SK-N-SH (cell line): ENCODE measurements at regions not wholly inside any gene's neighbourhood (a gene's known extent, or its start where the extent isn't known, plus 50 kb on each side); places are given as distances from the start of the nearest gene placed in this dataset.
"Not testable (repeated sequence)": the region's sequence is repeated elsewhere in the genome, so short reads cannot be mapped to it uniquely, and the experiment has no call there.

Experiments used
- CTCF ChIA-PET: fragments of 300-600, 350-600 bp; formaldehyde crosslinking; extraction: SDS; loops from one replicate; lab custom pipeline; 2021; lab: Yijun Ruan, JAX
- POLR2A ChIA-PET: fragments of 350-600 bp; sonication (Branson Sonifier 250); formaldehyde crosslinking; extraction: SDS; loops from one replicate; lab custom pipeline; 2020; ENCODE audit warnings: antibody characterized with exemption, inconsistent platforms; lab: Yijun Ruan, JAX
- DNase-seq: peaks from one replicate; pipeline ENCODE4 v3.0.0; 2012
- H2AFZ ChIP-seq: fragments of 200-600 bp; sonication (generic); 2 replicates; pipeline ENCODE4 v1.8.1; 2016; ENCODE audit warnings: antibody characterized with exemption, mild to moderate bottlenecking, low read depth
- H3F3A ChIP-seq: fragments of 200-600 bp; sonication (generic); replicated peaks from 2 replicates; pipeline ENCODE3; 2016; ENCODE audit warnings: antibody characterized with exemption, mild to moderate bottlenecking; ENCODE audit not compliant: insufficient read depth
- H3K27ac ChIP-seq, 2 experiments: fragments of 200-500 bp in 1 of 2; fragments of 200-600 bp in 1 of 2; sonication (Bioruptor generic) in 1 of 2; sonication (generic), shearing (Covaris generic) in 1 of 2; 2 replicates each; pipeline versions ENCODE4 v1.5.1 to v1.6.1; 2014 to 2016; ENCODE audit warnings: low read depth in 2 of 2, inconsistent platforms in 1 of 2, low read length in 1 of 2, mild to moderate bottlenecking in 1 of 2, mixed read lengths in 1 of 2
- H3K27me3 ChIP-seq: fragments of 200-600 bp; sonication (generic), shearing (Covaris generic); 2 replicates; pipeline ENCODE4 v1.6.1; 2016; ENCODE audit warnings: mixed run types; ENCODE audit not compliant: insufficient read depth
- H3K36me3 ChIP-seq, 2 experiments: fragments of 200-500 bp in 1 of 2; fragments of 200-600 bp in 1 of 2; sonication (Bioruptor generic) in 1 of 2; sonication (generic) in 1 of 2; replicated peaks in 1 of 2; 2 replicates each; pipeline versions ENCODE3 to v1.5.1; 2014 to 2016; ENCODE audit warnings: low read length in 1 of 2, mild to moderate bottlenecking in 1 of 2; ENCODE audit not compliant: insufficient read depth in 2 of 2, control insufficient read depth in 1 of 2
- H3K4me1 ChIP-seq, 2 experiments: fragments of 200-500 bp in 1 of 2; fragments of 200-600 bp in 1 of 2; sonication (Bioruptor generic) in 1 of 2; sonication (generic), shearing (Covaris generic) in 1 of 2; 2 replicates each; pipeline versions ENCODE4 v1.5.1 to v1.6.1; 2014 to 2016; ENCODE audit warnings: low read depth in 1 of 2, low read length in 1 of 2, mixed run types in 1 of 2; ENCODE audit not compliant: insufficient read depth in 2 of 2, control insufficient read depth in 1 of 2
- H3K4me2 ChIP-seq: fragments of 200-600 bp; sonication (generic), shearing (Covaris generic); 2 replicates; pipeline ENCODE4 v1.6.1; 2017; ENCODE audit warnings: mixed run types
- H3K4me3 ChIP-seq, 2 experiments: fragments of 200-500 bp in 1 of 2; fragments of 200-600 bp in 1 of 2; sonication (Bioruptor generic) in 1 of 2; sonication (generic), shearing (Covaris generic) in 1 of 2; 2 replicates each; pipeline versions ENCODE4 v1.5.1 to v1.8.1; 2014 to 2016; ENCODE audit warnings: low read depth in 2 of 2, inconsistent platforms in 1 of 2, low read length in 1 of 2, mild to moderate bottlenecking in 1 of 2, mixed read lengths in 1 of 2, moderate library complexity in 1 of 2
- H3K79me2 ChIP-seq: fragments of 200-600 bp; sonication (generic); 2 replicates; pipeline ENCODE4 v1.8.1; 2017; ENCODE audit warnings: mild to moderate bottlenecking; ENCODE audit not compliant: insufficient read depth
- H3K9ac ChIP-seq: fragments of 200-600 bp; sonication (generic); 2 replicates; pipeline ENCODE4 v1.6.1; 2017; ENCODE audit warnings: mixed run types
- H3K9me2 ChIP-seq: fragments of 200-600 bp; sonication (generic); 2 replicates; pipeline ENCODE4 v1.6.1; 2017; ENCODE audit warnings: mixed run types
- H3K9me3 ChIP-seq: fragments of 200-600 bp; sonication (generic); 2 replicates; pipeline ENCODE4 v1.6.1; 2017; ENCODE audit warnings: mixed run types, mild to moderate bottlenecking, moderate library complexity
- H4K20me1 ChIP-seq: fragments of 200-600 bp; sonication (generic); 2 replicates; pipeline ENCODE4 v1.6.1; 2017; ENCODE audit warnings: mild to moderate bottlenecking, mixed run types; ENCODE audit not compliant: insufficient read depth
- EP300 ChIP-seq, 2 experiments: IDR thresholded peaks; 2 replicates each; pipeline versions ENCODE4 v1.4.0 to v1.6.1; 2012; ENCODE audit warnings: borderline replicate concordance in 1 of 2, low read depth in 1 of 2, low read length in 1 of 2
- FOXM1 ChIP-seq: IDR thresholded peaks from 2 replicates; pipeline ENCODE4 v1.4.0; 2012; ENCODE audit warnings: low read depth, mild to moderate bottlenecking
- MXI1 ChIP-seq: IDR thresholded peaks from 2 replicates; pipeline ENCODE4 v1.6.1; 2012; ENCODE audit warnings: mild to moderate bottlenecking, low read depth, low read length, improper control_type of control experiment
- NRF1 ChIP-seq: IDR thresholded peaks from 2 replicates; pipeline ENCODE4 v1.6.1; 2012; ENCODE audit warnings: low read depth, mild to moderate bottlenecking, low read length
- POLR2AphosphoS5 ChIP-seq: IDR thresholded peaks from 2 replicates; pipeline ENCODE4 v1.6.1; 2012; ENCODE audit warnings: low read depth, low read length
- RAD21 ChIP-seq: IDR thresholded peaks from 2 replicates; pipeline ENCODE4 v1.6.1; 2012; ENCODE audit warnings: mild to moderate bottlenecking, low read length
- TAF1 ChIP-seq: IDR thresholded peaks from 2 replicates; pipeline ENCODE4 v1.6.1; 2012; ENCODE audit warnings: low read depth, mild to moderate bottlenecking, low read length, moderate library complexity, borderline replicate concordance
- TCF12 ChIP-seq: IDR thresholded peaks from 2 replicates; pipeline ENCODE4 v1.4.0; 2012
- TEAD4 ChIP-seq: IDR thresholded peaks from 2 replicates; pipeline ENCODE4 v1.4.0; 2012; ENCODE audit warnings: mild to moderate bottlenecking, borderline replicate concordance; ENCODE audit not compliant: insufficient read depth
- WGBS: methylation state at CpG from one replicate; pipeline ENCODE4 v1.1.6; 2017; ENCODE audit warnings: low lambda C conversion rate; 5-methylcytosine and 5-hydroxymethylcytosine counted together
- TF ChIP-seq, protein P1 (sequence below): IDR thresholded peaks from 2 replicates; pipeline ENCODE4 v1.4.0; 2012; ENCODE audit warnings: low read depth
- TF ChIP-seq, protein P2 (sequence below): IDR thresholded peaks from 2 replicates; pipeline ENCODE4 v1.4.0; 2012; ENCODE audit warnings: low read depth, borderline replicate concordance
- TF ChIP-seq, protein P3 (sequence below): IDR thresholded peaks from 2 replicates; pipeline ENCODE4; 2012
- TF ChIP-seq, protein P4 (sequence below): IDR thresholded peaks from 2 replicates; pipeline ENCODE4 v1.6.1; 2012; ENCODE audit warnings: mild to moderate bottlenecking, low read depth, low read length, moderate library complexity
- TF ChIP-seq, protein P5 (sequence below): fragments of 150-350 bp; IDR thresholded peaks from 2 replicates; pipeline ENCODE4 v1.6.1; 2017; ENCODE audit warnings: antibody characterized with exemption, low read length, low read depth, borderline replicate concordance
- TF ChIP-seq, protein P6 (sequence below): IDR thresholded peaks from 2 replicates; pipeline ENCODE4 v1.4.0; 2012; ENCODE audit warnings: low read depth, borderline replicate concordance

DNA sequence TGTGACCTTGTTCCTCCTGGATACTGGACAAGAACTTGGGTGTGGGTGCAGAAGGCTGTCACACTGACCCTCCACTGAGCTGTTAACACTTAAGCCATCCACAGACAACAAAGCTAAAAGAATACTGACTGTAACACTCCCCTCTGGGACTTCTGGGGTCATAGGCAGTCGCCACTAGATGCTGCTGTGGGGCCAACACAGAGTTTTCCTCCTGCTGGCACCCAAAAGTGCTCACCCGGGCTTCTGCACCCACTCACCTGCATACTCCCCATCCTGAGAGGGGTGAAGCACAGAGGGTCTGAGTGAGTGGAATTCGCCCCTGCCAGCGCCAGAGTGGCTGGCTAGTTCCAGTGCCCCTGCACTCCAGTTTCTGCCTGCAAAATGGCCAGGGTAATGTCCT is 422.4 kb upstream of the LMO3 start:
- Histone ChIP-seq H3K4me1 (no peaks in the 10 kb centered on the region), H3K9me3 (no peaks in the 10 kb centered on the region; the same call in 1 of the 2 replicates), H3K79me2 (no peaks in the 10 kb centered on the region), H3K4me2 (no peak overlapping the region), H3K9me2 (no peaks in the 10 kb centered on the region), H4K20me1 (no peaks in the 10 kb centered on the region), H3K36me3 (no peaks in the 10 kb centered on the region), H3K27me3 (no peaks in the 10 kb centered on the region), H2AFZ (no peak overlapping the region), H3K4me3 (no peak overlapping the region), H3F3A (no peaks in the 10 kb centered on the region), H3K27ac (no peak overlapping the region), H3K9ac (no peak overlapping the region)
- TF ChIP-seq, protein P1, sequence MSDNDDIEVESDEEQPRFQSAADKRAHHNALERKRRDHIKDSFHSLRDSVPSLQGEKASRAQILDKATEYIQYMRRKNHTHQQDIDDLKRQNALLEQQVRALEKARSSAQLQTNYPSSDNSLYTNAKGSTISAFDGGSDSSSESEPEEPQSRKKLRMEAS: no peak
- no peak for TF ChIP-seq NRF1
- no peak for TF ChIP-seq MXI1
- no peak for TF ChIP-seq RAD21
- TF ChIP-seq EP300 (IDR thresholded peaks at IDR 0.05; ENCODE audit: borderline replicate concordance in 1 of 2, low read depth in 1 of 2, low read length in 1 of 2): no peak
- no peak for TF ChIP-seq TCF12
- TF ChIP-seq TEAD4: no peak
- TF ChIP-seq, protein P2, sequence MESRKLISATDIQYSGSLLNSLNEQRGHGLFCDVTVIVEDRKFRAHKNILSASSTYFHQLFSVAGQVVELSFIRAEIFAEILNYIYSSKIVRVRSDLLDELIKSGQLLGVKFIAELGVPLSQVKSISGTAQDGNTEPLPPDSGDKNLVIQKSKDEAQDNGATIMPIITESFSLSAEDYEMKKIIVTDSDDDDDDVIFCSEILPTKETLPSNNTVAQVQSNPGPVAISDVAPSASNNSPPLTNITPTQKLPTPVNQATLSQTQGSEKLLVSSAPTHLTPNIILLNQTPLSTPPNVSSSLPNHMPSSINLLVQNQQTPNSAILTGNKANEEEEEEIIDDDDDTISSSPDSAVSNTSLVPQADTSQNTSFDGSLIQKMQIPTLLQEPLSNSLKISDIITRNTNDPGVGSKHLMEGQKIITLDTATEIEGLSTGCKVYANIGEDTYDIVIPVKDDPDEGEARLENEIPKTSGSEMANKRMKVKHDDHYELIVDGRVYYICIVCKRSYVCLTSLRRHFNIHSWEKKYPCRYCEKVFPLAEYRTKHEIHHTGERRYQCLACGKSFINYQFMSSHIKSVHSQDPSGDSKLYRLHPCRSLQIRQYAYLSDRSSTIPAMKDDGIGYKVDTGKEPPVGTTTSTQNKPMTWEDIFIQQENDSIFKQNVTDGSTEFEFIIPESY: no peak
- no peak for TF ChIP-seq TAF1
- no peak for TF ChIP-seq FOXM1
- TF ChIP-seq, protein P3, sequence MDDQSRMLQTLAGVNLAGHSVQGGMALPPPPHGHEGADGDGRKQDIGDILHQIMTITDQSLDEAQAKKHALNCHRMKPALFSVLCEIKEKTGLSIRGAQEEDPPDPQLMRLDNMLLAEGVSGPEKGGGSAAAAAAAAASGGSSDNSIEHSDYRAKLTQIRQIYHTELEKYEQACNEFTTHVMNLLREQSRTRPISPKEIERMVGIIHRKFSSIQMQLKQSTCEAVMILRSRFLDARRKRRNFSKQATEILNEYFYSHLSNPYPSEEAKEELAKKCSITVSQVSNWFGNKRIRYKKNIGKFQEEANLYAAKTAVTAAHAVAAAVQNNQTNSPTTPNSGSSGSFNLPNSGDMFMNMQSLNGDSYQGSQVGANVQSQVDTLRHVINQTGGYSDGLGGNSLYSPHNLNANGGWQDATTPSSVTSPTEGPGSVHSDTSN: no peak
- TF ChIP-seq, protein P4, sequence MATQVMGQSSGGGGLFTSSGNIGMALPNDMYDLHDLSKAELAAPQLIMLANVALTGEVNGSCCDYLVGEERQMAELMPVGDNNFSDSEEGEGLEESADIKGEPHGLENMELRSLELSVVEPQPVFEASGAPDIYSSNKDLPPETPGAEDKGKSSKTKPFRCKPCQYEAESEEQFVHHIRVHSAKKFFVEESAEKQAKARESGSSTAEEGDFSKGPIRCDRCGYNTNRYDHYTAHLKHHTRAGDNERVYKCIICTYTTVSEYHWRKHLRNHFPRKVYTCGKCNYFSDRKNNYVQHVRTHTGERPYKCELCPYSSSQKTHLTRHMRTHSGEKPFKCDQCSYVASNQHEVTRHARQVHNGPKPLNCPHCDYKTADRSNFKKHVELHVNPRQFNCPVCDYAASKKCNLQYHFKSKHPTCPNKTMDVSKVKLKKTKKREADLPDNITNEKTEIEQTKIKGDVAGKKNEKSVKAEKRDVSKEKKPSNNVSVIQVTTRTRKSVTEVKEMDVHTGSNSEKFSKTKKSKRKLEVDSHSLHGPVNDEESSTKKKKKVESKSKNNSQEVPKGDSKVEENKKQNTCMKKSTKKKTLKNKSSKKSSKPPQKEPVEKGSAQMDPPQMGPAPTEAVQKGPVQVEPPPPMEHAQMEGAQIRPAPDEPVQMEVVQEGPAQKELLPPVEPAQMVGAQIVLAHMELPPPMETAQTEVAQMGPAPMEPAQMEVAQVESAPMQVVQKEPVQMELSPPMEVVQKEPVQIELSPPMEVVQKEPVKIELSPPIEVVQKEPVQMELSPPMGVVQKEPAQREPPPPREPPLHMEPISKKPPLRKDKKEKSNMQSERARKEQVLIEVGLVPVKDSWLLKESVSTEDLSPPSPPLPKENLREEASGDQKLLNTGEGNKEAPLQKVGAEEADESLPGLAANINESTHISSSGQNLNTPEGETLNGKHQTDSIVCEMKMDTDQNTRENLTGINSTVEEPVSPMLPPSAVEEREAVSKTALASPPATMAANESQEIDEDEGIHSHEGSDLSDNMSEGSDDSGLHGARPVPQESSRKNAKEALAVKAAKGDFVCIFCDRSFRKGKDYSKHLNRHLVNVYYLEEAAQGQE: no peak
- TF ChIP-seq, protein P5, sequence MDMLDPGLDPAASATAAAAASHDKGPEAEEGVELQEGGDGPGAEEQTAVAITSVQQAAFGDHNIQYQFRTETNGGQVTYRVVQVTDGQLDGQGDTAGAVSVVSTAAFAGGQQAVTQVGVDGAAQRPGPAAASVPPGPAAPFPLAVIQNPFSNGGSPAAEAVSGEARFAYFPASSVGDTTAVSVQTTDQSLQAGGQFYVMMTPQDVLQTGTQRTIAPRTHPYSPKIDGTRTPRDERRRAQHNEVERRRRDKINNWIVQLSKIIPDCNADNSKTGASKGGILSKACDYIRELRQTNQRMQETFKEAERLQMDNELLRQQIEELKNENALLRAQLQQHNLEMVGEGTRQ: no peak
- TF ChIP-seq, protein P6, sequence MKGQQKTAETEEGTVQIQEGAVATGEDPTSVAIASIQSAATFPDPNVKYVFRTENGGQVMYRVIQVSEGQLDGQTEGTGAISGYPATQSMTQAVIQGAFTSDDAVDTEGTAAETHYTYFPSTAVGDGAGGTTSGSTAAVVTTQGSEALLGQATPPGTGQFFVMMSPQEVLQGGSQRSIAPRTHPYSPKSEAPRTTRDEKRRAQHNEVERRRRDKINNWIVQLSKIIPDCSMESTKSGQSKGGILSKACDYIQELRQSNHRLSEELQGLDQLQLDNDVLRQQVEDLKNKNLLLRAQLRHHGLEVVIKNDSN: no peak
- TF ChIP-seq POLR2AphosphoS5: no peak
- 39% methylated on average over 3 of the region's 4 CpGs for WGBS
- no peak for DNase-seq
- ChIA-PET POLR2A (no interaction called here), CTCF (interaction anchor here (1.6 kb wide), 1 partner anchor 9 kb away, joined by 4 read pairs; no protein-coding TSS in a partner anchor)

DNA sequence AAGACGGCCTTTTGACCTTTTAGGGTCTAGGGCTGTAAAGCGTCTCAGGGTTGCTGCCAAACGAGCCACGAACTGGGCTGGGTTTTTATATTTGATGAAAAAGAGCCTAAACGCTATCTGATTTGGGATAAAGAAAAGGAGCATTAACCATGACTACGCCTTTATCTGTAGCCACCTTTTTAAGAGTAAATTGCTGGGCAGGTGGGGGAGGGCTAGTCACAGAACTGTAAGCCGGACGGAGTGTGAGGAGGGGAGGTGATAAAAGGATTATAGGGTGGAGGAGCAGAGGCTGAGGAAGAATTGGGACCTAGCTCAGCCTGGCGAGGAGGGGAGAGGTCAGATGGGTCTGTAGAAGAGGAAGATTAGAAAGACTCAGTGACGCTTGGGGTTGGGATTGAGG is 419.5 kb upstream of the LMO3 start:
- H3K9me3 ChIP-seq, H3K27ac ChIP-seq, H3K36me3 ChIP-seq, H3K9ac ChIP-seq, H3K27me3 ChIP-seq, H2AFZ ChIP-seq, H3K4me1 ChIP-seq, H4K20me1 ChIP-seq, H3K4me3 ChIP-seq, H3K9me2 ChIP-seq, POLR2A ChIA-PET, H3F3A ChIP-seq, CTCF ChIA-PET, H3K4me2 ChIP-seq, H3K79me2 ChIP-seq, DNase-seq: not testable (repeated sequence)
- 38% methylated on average over 10 of the region's 10 CpGs for WGBS
